WTC11 (cell line): ENCODE measurements at regions not wholly inside any gene's neighbourhood (a gene's known extent, or its start where the extent isn't known, plus 50 kb on each side); places are given as distances from the start of the nearest gene placed in this dataset.
A peak's percentile ranks its signal among the peaks of the same experiment; 100 is the strongest.

Experiments
- ATAC-seq: fragments of 200-7000 bp; cut with Tn5 transposase; 2 replicates; pipeline ENCODE4 v1.10.0; 2021; ENCODE audit warnings: mild to moderate bottlenecking, moderate library complexity
- CTCF ChIA-PET: fragments of 300-600 bp; sonication (Branson Sonifier 250); formaldehyde crosslinking; loops from one replicate; lab custom pipeline; 2021; ENCODE audit warnings: antibody characterized with exemption; lab: Charles Lee
- POLR2A ChIA-PET: fragments of 350-600 bp; sonication (Branson Sonifier 250); formaldehyde crosslinking; loops from one replicate; lab custom pipeline; 2021; ENCODE audit warnings: antibody characterized with exemption; lab: Charles Lee
- DNase-seq: peaks from one replicate; pipeline ENCODE4 v3.0.0; 2021; ENCODE audit warnings: low spot score
- H3K27ac Mint-ChIP-seq: 2 replicates; pipeline ENCODE4 v1.8.0; 2021; ENCODE audit warnings: mixed read lengths
- H3K27me3 Mint-ChIP-seq: 2 replicates; pipeline ENCODE4 v1.8.0; 2021; ENCODE audit warnings: low read depth, mild to moderate bottlenecking, moderate library complexity, mixed read lengths
- H3K36me3 Mint-ChIP-seq: 2 replicates; pipeline ENCODE4 v1.8.0; 2021; ENCODE audit warnings: mixed read lengths
- H3K4me1 Mint-ChIP-seq: 2 replicates; pipeline ENCODE4 v1.8.0; 2022; ENCODE audit warnings: mixed read lengths
- H3K4me3 Mint-ChIP-seq: 2 replicates; pipeline ENCODE4 v1.8.0; 2021; ENCODE audit warnings: mild to moderate bottlenecking, moderate library complexity, mixed read lengths
- H3K9me3 Mint-ChIP-seq: 2 replicates; pipeline ENCODE4 v1.8.0; 2021; ENCODE audit warnings: mixed read lengths
- AFF4 ChIP-seq: sonication (generic); formaldehyde crosslinking; IDR thresholded peaks from 2 replicates; pipeline ENCODE4 v1.8.1; 2023; ENCODE audit warnings: mild to moderate bottlenecking, missing genetic modification reagents, borderline replicate concordance
- ATF1 ChIP-seq: sonication (generic); formaldehyde crosslinking; IDR thresholded peaks from 2 replicates; pipeline ENCODE4 v1.8.1; 2023; ENCODE audit warnings: mild to moderate bottlenecking, moderate library complexity, missing genetic modification reagents
- ESRRA ChIP-seq: sonication (generic); formaldehyde crosslinking; IDR thresholded peaks from 2 replicates; pipeline ENCODE4 v1.8.1; 2022; ENCODE audit warnings: mild to moderate bottlenecking, missing genetic modification reagents, borderline replicate concordance
- GTF2I ChIP-seq: fragments of 250-450 bp; sonication (Bioruptor Pico); conservative IDR thresholded peaks from 2 replicates; pipeline ENCODE4 v1.4.0; 2021; ENCODE audit warnings: mild to moderate bottlenecking
- JAZF1 ChIP-seq: fragments of 250-450 bp; sonication (Bioruptor Pico); IDR thresholded peaks from 2 replicates; pipeline ENCODE4 v1.9.0; 2021; ENCODE audit warnings: moderate library complexity, mild to moderate bottlenecking, inconsistent platforms
- MYBL2 ChIP-seq: sonication (generic); formaldehyde crosslinking; IDR thresholded peaks from 2 replicates; pipeline ENCODE4 v1.8.1; 2023; ENCODE audit warnings: mild to moderate bottlenecking, moderate library complexity, missing genetic modification reagents
- NFE2L1 ChIP-seq: sonication (generic); formaldehyde crosslinking; IDR thresholded peaks from 2 replicates; pipeline ENCODE4 v1.8.1; 2023; ENCODE audit warnings: missing genetic modification reagents
- SOX15 ChIP-seq: fragments of 250-450 bp; sonication (Bioruptor Pico); IDR thresholded peaks from 2 replicates; pipeline ENCODE4 v1.9.0; 2021; ENCODE audit warnings: mild to moderate bottlenecking
- TEAD1 ChIP-seq: sonication (generic); formaldehyde crosslinking; IDR thresholded peaks from 2 replicates; pipeline ENCODE4 v1.8.0; 2022; ENCODE audit warnings: mild to moderate bottlenecking, missing genetic modification reagents
- ZMAT4 ChIP-seq: fragments of 250-450 bp; sonication (Bioruptor Pico); IDR thresholded peaks from 2 replicates; pipeline ENCODE4 v1.9.0; 2021; ENCODE audit warnings: mild to moderate bottlenecking
- TF ChIP-seq, protein P1 (sequence below): sonication (generic); formaldehyde crosslinking; IDR thresholded peaks from 2 replicates; pipeline ENCODE4 v1.8.0; 2022; ENCODE audit warnings: mild to moderate bottlenecking, missing genetic modification reagents
- TF ChIP-seq, protein P2 (sequence below): sonication (generic); formaldehyde crosslinking; IDR thresholded peaks from 2 replicates; pipeline ENCODE4 v1.8.0; 2023; ENCODE audit warnings: missing genetic modification reagents, mild to moderate bottlenecking, borderline replicate concordance
- TF ChIP-seq, protein P3 (sequence below): sonication (generic); formaldehyde crosslinking; IDR thresholded peaks from 2 replicates; pipeline ENCODE4 v1.8.0; 2022; ENCODE audit warnings: mild to moderate bottlenecking, missing genetic modification reagents
- TF ChIP-seq, protein P4 (sequence below): sonication (generic); formaldehyde crosslinking; IDR thresholded peaks from 2 replicates; pipeline ENCODE4 v1.8.0; 2023; ENCODE audit warnings: missing genetic modification reagents

DNA sequence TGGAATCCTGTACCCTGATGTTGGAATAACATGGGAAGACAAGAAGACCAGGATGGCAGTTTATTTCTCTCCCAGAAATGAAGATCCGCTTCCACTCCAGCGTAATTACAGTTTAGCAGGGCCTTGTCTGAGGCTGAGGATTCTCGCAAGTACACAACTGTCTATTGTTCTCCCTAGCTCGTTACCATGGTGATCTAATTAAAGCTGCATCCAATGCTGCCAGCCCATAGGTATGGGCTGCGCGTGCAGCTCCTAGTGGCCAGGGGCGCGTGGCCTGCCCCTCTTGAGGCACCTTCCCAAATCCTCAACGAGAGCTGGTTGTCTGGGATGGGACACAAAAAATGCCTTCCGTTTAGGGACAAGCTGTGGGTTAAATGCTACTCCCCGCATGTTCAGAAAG is 344.9 kb downstream of the CYRIA start (continued):
- TF ChIP-seq, protein P1, sequence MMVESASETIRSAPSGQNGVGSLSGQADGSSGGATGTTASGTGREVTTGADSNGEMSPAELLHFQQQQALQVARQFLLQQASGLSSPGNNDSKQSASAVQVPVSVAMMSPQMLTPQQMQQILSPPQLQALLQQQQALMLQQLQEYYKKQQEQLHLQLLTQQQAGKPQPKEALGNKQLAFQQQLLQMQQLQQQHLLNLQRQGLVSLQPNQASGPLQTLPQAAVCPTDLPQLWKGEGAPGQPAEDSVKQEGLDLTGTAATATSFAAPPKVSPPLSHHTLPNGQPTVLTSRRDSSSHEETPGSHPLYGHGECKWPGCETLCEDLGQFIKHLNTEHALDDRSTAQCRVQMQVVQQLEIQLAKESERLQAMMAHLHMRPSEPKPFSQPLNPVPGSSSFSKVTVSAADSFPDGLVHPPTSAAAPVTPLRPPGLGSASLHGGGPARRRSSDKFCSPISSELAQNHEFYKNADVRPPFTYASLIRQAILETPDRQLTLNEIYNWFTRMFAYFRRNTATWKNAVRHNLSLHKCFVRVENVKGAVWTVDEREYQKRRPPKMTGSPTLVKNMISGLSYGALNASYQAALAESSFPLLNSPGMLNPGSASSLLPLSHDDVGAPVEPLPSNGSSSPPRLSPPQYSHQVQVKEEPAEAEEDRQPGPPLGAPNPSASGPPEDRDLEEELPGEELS (CRISPR knock-in tag), result no peak
- TF ChIP-seq, protein P2, sequence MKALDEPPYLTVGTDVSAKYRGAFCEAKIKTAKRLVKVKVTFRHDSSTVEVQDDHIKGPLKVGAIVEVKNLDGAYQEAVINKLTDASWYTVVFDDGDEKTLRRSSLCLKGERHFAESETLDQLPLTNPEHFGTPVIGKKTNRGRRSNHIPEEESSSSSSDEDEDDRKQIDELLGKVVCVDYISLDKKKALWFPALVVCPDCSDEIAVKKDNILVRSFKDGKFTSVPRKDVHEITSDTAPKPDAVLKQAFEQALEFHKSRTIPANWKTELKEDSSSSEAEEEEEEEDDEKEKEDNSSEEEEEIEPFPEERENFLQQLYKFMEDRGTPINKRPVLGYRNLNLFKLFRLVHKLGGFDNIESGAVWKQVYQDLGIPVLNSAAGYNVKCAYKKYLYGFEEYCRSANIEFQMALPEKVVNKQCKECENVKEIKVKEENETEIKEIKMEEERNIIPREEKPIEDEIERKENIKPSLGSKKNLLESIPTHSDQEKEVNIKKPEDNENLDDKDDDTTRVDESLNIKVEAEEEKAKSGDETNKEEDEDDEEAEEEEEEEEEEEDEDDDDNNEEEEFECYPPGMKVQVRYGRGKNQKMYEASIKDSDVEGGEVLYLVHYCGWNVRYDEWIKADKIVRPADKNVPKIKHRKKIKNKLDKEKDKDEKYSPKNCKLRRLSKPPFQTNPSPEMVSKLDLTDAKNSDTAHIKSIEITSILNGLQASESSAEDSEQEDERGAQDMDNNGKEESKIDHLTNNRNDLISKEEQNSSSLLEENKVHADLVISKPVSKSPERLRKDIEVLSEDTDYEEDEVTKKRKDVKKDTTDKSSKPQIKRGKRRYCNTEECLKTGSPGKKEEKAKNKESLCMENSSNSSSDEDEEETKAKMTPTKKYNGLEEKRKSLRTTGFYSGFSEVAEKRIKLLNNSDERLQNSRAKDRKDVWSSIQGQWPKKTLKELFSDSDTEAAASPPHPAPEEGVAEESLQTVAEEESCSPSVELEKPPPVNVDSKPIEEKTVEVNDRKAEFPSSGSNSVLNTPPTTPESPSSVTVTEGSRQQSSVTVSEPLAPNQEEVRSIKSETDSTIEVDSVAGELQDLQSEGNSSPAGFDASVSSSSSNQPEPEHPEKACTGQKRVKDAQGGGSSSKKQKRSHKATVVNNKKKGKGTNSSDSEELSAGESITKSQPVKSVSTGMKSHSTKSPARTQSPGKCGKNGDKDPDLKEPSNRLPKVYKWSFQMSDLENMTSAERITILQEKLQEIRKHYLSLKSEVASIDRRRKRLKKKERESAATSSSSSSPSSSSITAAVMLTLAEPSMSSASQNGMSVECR (CRISPR knock-in tag), result no peak
- TF ChIP-seq ATF1 (CRISPR knock-in tag) (no peak), ESRRA (CRISPR knock-in tag) (no peak), GTF2I (no peak), ZMAT4 (no peak), TEAD1 (CRISPR knock-in tag) (no peak)

DNA sequence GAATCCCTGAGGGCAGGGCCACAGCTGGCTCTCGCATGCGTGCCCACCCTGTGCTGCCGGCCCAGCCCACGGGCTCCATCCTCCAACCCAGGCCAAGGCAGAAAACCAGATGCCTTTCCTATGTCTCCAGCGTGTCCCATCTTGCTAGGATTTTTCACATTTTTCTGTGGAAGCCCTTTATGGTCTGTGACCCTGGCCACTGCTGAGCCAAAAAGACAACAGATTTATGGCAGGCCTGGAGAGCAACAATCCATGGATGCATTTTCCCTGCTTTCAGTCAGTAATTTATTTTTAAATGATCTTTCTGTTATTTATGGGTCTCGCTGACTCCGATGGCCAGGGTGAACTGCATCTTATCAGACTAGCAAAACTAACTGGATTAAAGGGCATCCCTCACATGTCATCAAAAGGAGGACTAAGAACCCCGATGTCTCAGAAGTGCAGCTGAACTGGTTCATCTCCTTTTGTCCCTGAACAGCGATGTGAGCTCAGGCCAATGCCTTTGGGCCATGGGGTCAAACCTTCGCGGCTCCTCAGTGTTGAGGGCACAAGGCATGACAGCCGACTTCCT is 346.0 kb downstream of the CYRIA start:
- Mint-ChIP-seq H3K4me1 (peaks cover 21% of the 10 kb centered on the region), H3K27me3 (no peaks in the 10 kb centered on the region), H3K4me3 (no peak overlapping the region), H3K27ac (no peak overlapping the region; the same call in 1 of the 2 replicates), H3K36me3 (no peaks in the 10 kb centered on the region), H3K9me3 (no peaks in the 10 kb centered on the region)
- TF ChIP-seq, protein P2 (CRISPR knock-in tag), result no peak
- POLR2A ChIA-PET, result no interaction called here
- ATAC-seq (no peak), DNase-seq (no peak)
- CTCF ChIA-PET, result interaction anchor here (1.3 to 1.6 kb wide), 3 partner anchors 16 to 380 kb away, joined by 3 to 7 read pairs (median 4); partner anchors contain the start of gene MYCN

GRCh38 chr2:16318474-16319195 is 347.0 kb downstream of the CYRIA start:
- no peaks in the 10 kb centered on the region for H3K27me3 Mint-ChIP-seq
- peak; percentile 23; the same call in 1 of the 2 replicates for ATAC-seq
- TF ChIP-seq, protein P3, sequence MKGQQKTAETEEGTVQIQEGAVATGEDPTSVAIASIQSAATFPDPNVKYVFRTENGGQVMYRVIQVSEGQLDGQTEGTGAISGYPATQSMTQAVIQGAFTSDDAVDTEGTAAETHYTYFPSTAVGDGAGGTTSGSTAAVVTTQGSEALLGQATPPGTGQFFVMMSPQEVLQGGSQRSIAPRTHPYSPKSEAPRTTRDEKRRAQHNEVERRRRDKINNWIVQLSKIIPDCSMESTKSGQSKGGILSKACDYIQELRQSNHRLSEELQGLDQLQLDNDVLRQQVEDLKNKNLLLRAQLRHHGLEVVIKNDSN (CRISPR knock-in tag), result no peak
- TF ChIP-seq MYBL2 (CRISPR knock-in tag), result no peak
- no peak for TF ChIP-seq NFE2L1 (CRISPR knock-in tag)
- no peak for TF ChIP-seq AFF4 (CRISPR knock-in tag)
- no peak for TF ChIP-seq SOX15 (CRISPR knock-in tag)
- no peak for TF ChIP-seq JAZF1 (CRISPR knock-in tag)
- TF ChIP-seq, protein P4, sequence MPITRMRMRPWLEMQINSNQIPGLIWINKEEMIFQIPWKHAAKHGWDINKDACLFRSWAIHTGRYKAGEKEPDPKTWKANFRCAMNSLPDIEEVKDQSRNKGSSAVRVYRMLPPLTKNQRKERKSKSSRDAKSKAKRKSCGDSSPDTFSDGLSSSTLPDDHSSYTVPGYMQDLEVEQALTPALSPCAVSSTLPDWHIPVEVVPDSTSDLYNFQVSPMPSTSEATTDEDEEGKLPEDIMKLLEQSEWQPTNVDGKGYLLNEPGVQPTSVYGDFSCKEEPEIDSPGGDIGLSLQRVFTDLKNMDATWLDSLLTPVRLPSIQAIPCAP (CRISPR knock-in tag), result no peak

More at GRCh38 chr2:16318474-16319195, 347.0 kb downstream of the CYRIA start:
- Mint-ChIP-seq H3K27ac (no peak overlapping the region), H3K4me3 (no peak overlapping the region), H3K4me1 (peaks cover 21% of the 10 kb centered on the region), H3K9me3 (no peaks in the 10 kb centered on the region), H3K36me3 (no peaks in the 10 kb centered on the region)
- DNase-seq, result no peak
- ChIA-PET POLR2A (no interaction called here), CTCF (interaction anchor here (0.6 to 1.5 kb wide), 6 partner anchors 9 to 379 kb away, joined by 3 to 7 read pairs (median 4); partner anchors contain the start of gene MYCN)
